ENCODE measurements at regions not wholly inside any gene's neighbourhood (a gene's known extent, or its start where the extent isn't known, plus 50 kb on each side); places are given as distances from the start of the nearest gene placed in this dataset.

GRCh38 chr9:107683566-107683965 lies 194.0 kb upstream of the KLF4 start:
- Histone ChIP-seq H3K36me3 (ENCODE audit: control insufficient read depth, low read length) (no peaks in the 10 kb centered on the region), H3K27me3 (ENCODE audit: control insufficient read depth, low read length) (no peaks in the 10 kb centered on the region), H3K4me1 (ENCODE audit: control insufficient read depth, low read length) (no peaks in the 10 kb centered on the region), H3K9me2 (replicated peaks; ENCODE audit: control insufficient read depth, low read length) (no peaks in the 10 kb centered on the region), H3K79me2 (ENCODE audit: control insufficient read depth, low read length) (no peaks in the 10 kb centered on the region), H3F3A (ENCODE audit: control insufficient read depth, insufficient read depth) (no peaks in the 10 kb centered on the region), H3K4me3 (ENCODE audit: low read length) (no peak overlapping the region), H3K9me3 (ENCODE audit: control insufficient read depth, insufficient read depth, low read length) (no peaks in the 10 kb centered on the region), H4K20me1 (ENCODE audit: control insufficient read depth, insufficient read depth, low read depth, low read length) (no peaks in the 10 kb centered on the region), H3K27ac (ENCODE audit: low read depth, low read length) (no peak overlapping the region), H3K4me2 (ENCODE audit: low read length) (no peak overlapping the region)
- TF ChIP-seq EZH2phosphoT487 (IDR thresholded peaks at IDR 0.05; ENCODE audit: borderline replicate concordance, low read length) = no peak
- no peak for TF ChIP-seq CTCF (IDR thresholded peaks at IDR 0.05; ENCODE audit: low read depth, low read length, poor library complexity, severe bottlenecking)

- Histone ChIP-seq H3K9me2 (replicated peaks; ENCODE audit: control insufficient read depth, low read length) (no peaks in the 10 kb centered on the region), H3K4me1 (ENCODE audit: control insufficient read depth, low read length) (no peaks in the 10 kb centered on the region), H3K27ac (ENCODE audit: low read depth, low read length) (no peak overlapping the region), H3K79me2 (ENCODE audit: control insufficient read depth, low read length) (no peaks in the 10 kb centered on the region), H4K20me1 (ENCODE audit: control insufficient read depth, insufficient read depth, low read depth, low read length) (no peaks in the 10 kb centered on the region), H3K27me3 (ENCODE audit: control insufficient read depth, low read length) (no peaks in the 10 kb centered on the region), H3F3A (ENCODE audit: control insufficient read depth, insufficient read depth) (no peaks in the 10 kb centered on the region), H3K9me3 (ENCODE audit: control insufficient read depth, insufficient read depth, low read length) (no peaks in the 10 kb centered on the region), H3K4me2 (ENCODE audit: low read length) (no peak overlapping the region), H3K36me3 (ENCODE audit: control insufficient read depth, low read length) (no peaks in the 10 kb centered on the region), H3K4me3 (ENCODE audit: low read length) (no peak overlapping the region)
- no peak for TF ChIP-seq CTCF (IDR thresholded peaks at IDR 0.05; ENCODE audit: low read depth, low read length, poor library complexity, severe bottlenecking)
- TF ChIP-seq EZH2phosphoT487 (IDR thresholded peaks at IDR 0.05; ENCODE audit: borderline replicate concordance, low read length) = no peak
Observed at GRCh38 chr9:107681988-107682387, 192.4 kb upstream of the KLF4 start.

DNA sequence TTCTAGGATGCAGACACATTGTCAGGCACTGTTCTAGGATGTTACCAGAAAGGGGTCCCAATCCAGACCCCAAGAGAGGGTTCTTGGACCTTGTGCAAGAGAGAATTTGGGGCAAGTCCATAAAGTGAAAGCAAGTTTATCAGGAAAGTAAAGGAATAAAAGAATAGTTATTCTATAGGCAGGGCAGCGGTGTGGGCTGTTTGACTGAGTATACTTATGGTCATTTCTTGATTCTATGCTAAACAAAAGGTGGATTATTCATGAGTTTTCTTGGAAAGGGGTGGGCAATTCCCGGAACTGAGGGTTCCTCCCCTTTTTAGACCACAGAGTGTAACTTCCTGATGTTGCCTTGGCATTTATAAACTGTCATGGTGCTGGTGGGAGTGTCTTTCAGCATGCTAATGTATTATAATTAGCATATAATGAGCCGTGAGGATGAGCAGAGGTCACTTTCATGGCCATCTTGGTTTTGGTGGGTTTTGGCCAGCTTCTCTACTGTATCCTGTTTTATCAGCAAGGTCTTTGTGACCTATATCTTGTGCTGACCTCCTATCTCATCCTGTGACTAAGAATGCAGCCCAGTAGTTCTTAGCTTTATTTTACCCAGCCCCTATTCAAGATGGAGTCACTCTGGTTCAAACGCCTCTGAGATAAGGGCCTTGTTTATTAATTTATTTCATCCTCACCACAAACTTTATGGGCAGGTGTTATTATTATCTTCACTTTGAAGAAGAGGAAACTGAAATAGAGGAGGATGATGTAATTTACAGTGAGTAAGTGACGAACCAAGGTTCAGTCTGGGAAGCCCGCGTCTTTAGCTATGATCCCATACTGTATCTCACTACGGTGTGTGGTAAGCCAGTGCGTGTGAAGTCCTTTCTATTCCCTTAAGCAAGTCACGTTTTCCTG lies 186.0 kb upstream of the KLF4 start:
- H3F3A ChIP-seq (ENCODE audit: control insufficient read depth, insufficient read depth) = no peaks in the 10 kb centered on the region
- no peak overlapping the region for H3K27ac ChIP-seq (ENCODE audit: low read depth, low read length)
- no peak overlapping the region for H3K4me2 ChIP-seq (ENCODE audit: low read length)

More for the DNA sequence above, 186.0 kb upstream of the KLF4 start:
- no peaks in the 10 kb centered on the region for H3K4me1 ChIP-seq (ENCODE audit: control insufficient read depth, low read length)
- H3K36me3 ChIP-seq (ENCODE audit: control insufficient read depth, low read length) = no peaks in the 10 kb centered on the region
- H3K79me2 ChIP-seq (ENCODE audit: control insufficient read depth, low read length) = no peaks in the 10 kb centered on the region
- H3K9me3 ChIP-seq (ENCODE audit: control insufficient read depth, insufficient read depth, low read length) = no peaks in the 10 kb centered on the region
- no peaks in the 10 kb centered on the region for H4K20me1 ChIP-seq (ENCODE audit: control insufficient read depth, insufficient read depth, low read depth, low read length)
- TF ChIP-seq CTCF (IDR thresholded peaks at IDR 0.05; ENCODE audit: low read depth, low read length, poor library complexity, severe bottlenecking) = no peak
- no peaks in the 10 kb centered on the region for H3K9me2 ChIP-seq (replicated peaks; ENCODE audit: control insufficient read depth, low read length)
- no peak overlapping the region for H3K4me3 ChIP-seq (ENCODE audit: low read length)
- no peaks in the 10 kb centered on the region for H3K27me3 ChIP-seq (ENCODE audit: control insufficient read depth, low read length)
